Right lobe of liver (tissue), 6 donors: ENCODE measurements at regions not wholly inside any gene's neighbourhood (a gene's known extent, or its start where the extent isn't known, plus 50 kb on each side); places are given as distances from the start of the nearest gene placed in this dataset.
"Not testable (repeated sequence)": the region's sequence is repeated elsewhere in the genome, so short reads cannot be mapped to it uniquely, and the experiment has no call there.

Experiments
- ATAC-seq, 4 donors: fragments of 200-7000 bp; cut with Tn5 transposase; one replicate each; pipeline ENCODE4 v1.9.1; 2020; ENCODE audit warnings: mild to moderate bottlenecking in 4 of 4, moderate library complexity in 4 of 4
- DNase-seq, 3 donors: peaks; one replicate each; pipeline ENCODE4 v3.0.0-alpha.2; 2020
- H3K27ac ChIP-seq, 3 donors: fragments of 200-600 bp; one replicate each; pipeline ENCODE4 v1.8.0; 2022
- H3K27me3 ChIP-seq, 2 donors: fragments of 200-600 bp; one replicate each; pipeline ENCODE4 v1.8.0; 2022
- H3K36me3 ChIP-seq, 4 donors: fragments of 200-600 bp; sonication (generic) in 1 of 4; one replicate each; pipeline versions ENCODE4 v1.5.1 to v1.8.0; 2017 to 2022; ENCODE audit warnings: control low read depth in 1 of 4
- H3K4me1 ChIP-seq, 4 donors: fragments of 200-600 bp; sonication (generic) in 1 of 4; one replicate each; pipeline versions ENCODE4 v1.5.1 to v1.8.0; 2017 to 2022; ENCODE audit warnings: control low read depth in 1 of 4
- H3K4me3 ChIP-seq, 3 donors: fragments of 200-600 bp; one replicate each; pipeline ENCODE4 v1.8.0; 2022
- H3K9me3 ChIP-seq, 4 donors: fragments of 200-600 bp; sonication (generic) in 1 of 4; one replicate each; pipeline versions ENCODE4 v1.5.1 to v1.8.0; 2017 to 2022; ENCODE audit warnings: control low read depth in 1 of 4
- POLR2A ChIP-seq: fragments of 450-650 bp; IDR thresholded peaks from one replicate; pipeline ENCODE4 v1.6.1; 2017; ENCODE audit warnings: antibody characterized with exemption, mild to moderate bottlenecking
- WGBS: methylation state at CpG from one replicate; pipeline ENCODE4 v1.1.6; 2018; ENCODE audit warnings: low coverage, low lambda C conversion rate; ENCODE audit not compliant: insufficient coverage; ENCODE audit errors: missing lambda C conversion rate; 5-methylcytosine and 5-hydroxymethylcytosine counted together
- intact Hi-C, 2 donors: fragments of 100-400 bp; cut with DNase I; formaldehyde crosslinking; loops; one replicate each; pipeline versions ENCODE4 v1.11.2 to v1.14.1; 2022
- TF ChIP-seq, protein P1 (sequence below), 4 donors: fragments of 200-600 bp in 3 of 4; fragments of 450-650 bp in 1 of 4; IDR thresholded peaks; one replicate each; pipeline versions ENCODE4 v1.5.1 to v1.8.0; 2016 to 2022; ENCODE audit warnings: antibody characterized with exemption in 4 of 4, mild to moderate bottlenecking in 2 of 4
- donor health status: DM: no; HTN: yes; CAD: no.
- donor health status: DM: no; HTN: no; CAD: no.
- donor health status: DM: no; HTN: no; CAD: no.
- donor health status: DM: no; HTN: yes; CAD: no.
- donor health status: DM: no; HTN: yes; CAD: no.

DNA sequence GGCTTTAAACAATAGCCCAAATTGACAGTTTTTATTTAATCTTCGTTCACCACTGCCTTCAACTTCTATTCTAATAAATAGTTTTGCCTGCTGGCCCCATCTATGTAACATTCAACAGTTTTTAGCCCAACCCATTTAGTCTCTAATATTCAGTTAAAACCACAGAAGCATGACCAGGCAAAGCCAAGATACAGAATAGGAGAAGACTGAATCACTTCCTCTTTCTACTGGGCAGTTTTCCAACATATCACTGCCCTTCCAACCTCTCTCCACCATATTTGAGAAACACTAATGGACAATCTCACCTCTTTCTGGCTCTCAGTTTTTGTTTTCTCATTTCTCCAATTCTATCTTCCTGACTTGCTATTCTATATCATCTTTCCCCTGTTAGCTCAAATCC, 352.9 kb downstream of the DNAH5 start:
- no peak for TF ChIP-seq POLR2A
- TF ChIP-seq, protein P1, sequence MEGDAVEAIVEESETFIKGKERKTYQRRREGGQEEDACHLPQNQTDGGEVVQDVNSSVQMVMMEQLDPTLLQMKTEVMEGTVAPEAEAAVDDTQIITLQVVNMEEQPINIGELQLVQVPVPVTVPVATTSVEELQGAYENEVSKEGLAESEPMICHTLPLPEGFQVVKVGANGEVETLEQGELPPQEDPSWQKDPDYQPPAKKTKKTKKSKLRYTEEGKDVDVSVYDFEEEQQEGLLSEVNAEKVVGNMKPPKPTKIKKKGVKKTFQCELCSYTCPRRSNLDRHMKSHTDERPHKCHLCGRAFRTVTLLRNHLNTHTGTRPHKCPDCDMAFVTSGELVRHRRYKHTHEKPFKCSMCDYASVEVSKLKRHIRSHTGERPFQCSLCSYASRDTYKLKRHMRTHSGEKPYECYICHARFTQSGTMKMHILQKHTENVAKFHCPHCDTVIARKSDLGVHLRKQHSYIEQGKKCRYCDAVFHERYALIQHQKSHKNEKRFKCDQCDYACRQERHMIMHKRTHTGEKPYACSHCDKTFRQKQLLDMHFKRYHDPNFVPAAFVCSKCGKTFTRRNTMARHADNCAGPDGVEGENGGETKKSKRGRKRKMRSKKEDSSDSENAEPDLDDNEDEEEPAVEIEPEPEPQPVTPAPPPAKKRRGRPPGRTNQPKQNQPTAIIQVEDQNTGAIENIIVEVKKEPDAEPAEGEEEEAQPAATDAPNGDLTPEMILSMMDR (IDR thresholded peaks at IDR 0.05) = no peak
- WGBS = 43% methylated on average over 1 of the region's 1 CpG

DNA sequence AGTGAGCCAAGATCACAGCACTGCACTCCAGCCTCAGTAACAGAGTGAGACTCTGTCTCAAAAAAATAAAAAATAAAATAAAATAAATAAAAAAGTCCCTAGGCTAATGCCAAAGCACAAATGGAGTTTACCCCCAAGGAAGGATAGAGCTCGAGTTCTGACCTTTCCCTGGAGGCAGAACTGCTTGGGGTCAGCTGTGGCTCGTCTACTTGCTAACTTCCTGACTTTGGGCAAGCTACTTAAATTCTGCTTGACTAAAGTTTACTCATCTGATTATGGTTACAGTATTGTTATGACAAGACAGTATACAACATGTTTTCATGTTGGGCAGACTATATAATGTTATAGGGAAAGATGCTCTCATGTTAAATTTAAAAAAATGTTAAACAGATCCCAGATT, 359.2 kb downstream of the DNAH5 start:
- H3K9me3 ChIP-seq = no peaks in the 10 kb centered on the region
- H3K36me3 ChIP-seq = no peaks in the 10 kb centered on the region
- H3K4me1 ChIP-seq = peaks cover 0 to 13% (median 0%) of the 10 kb centered on the region in 4 donors
- no peak overlapping the region for H3K27ac ChIP-seq
- ATAC-seq (no peak), DNase-seq (no peak)
- no peak overlapping the region for H3K4me3 ChIP-seq
- H3K27me3 ChIP-seq = no peaks in the 10 kb centered on the region
- TF ChIP-seq POLR2A = no peak
- TF ChIP-seq, protein P1 (IDR thresholded peaks at IDR 0.05) = no peak
- WGBS = 75% methylated on average over 2 of the region's 2 CpGs
- intact Hi-C loops = no loop called here

More for the DNA sequence above, 352.9 kb downstream of the DNAH5 start:
- ATAC-seq (peak in 1 of 4 donors; percentile 31), DNase-seq (no peak)
- Histone ChIP-seq H3K4me3 (no peak overlapping the region), H3K36me3 (no peaks in the 10 kb centered on the region), H3K27me3 (no peaks in the 10 kb centered on the region), H3K9me3 (no peaks in the 10 kb centered on the region), H3K27ac (no peak overlapping the region), H3K4me1 (no peaks in the 10 kb centered on the region)
- intact Hi-C loops = no loop called here

- ATAC-seq (no peak), DNase-seq (no peak)
- TF ChIP-seq, protein P1 (IDR thresholded peaks at IDR 0.05) = no peak
- TF ChIP-seq POLR2A = no peak
- no peaks in the 10 kb centered on the region for H3K9me3 ChIP-seq
- no peaks in the 10 kb centered on the region for H3K36me3 ChIP-seq
- H3K27me3 ChIP-seq = no peaks in the 10 kb centered on the region
- H3K27ac ChIP-seq = no peak overlapping the region
- H3K4me3 ChIP-seq = no peak overlapping the region
- H3K4me1 ChIP-seq = peaks cover 0 to 13% (median 0%) of the 10 kb centered on the region in 4 donors
- 71% methylated on average over 6 of the region's 7 CpGs for WGBS
- intact Hi-C loops = no loop called here
Measured at GRCh38 chr5:13581914-13582313, 362.6 kb downstream of the DNAH5 start.

GRCh38 chr5:13581132-13581531, 363.4 kb downstream of the DNAH5 start:
- ATAC-seq = peak in 1 of 4 donors; percentile 35
- TF ChIP-seq, protein P1 (IDR thresholded peaks at IDR 0.05) = no peak
- no peak for TF ChIP-seq POLR2A
- DNase-seq = no peak
- no peak overlapping the region for H3K27ac ChIP-seq
- peaks cover 0 to 13% (median 0%) of the 10 kb centered on the region in 4 donors for H3K4me1 ChIP-seq
- intact Hi-C loops = no loop called here
- 48% methylated on average over 5 of the region's 5 CpGs for WGBS
- H3K27me3 ChIP-seq = no peaks in the 10 kb centered on the region
- H3K4me3 ChIP-seq = no peak overlapping the region
- H3K36me3 ChIP-seq = no peaks in the 10 kb centered on the region
- H3K9me3 ChIP-seq = no peaks in the 10 kb centered on the region

DNA sequence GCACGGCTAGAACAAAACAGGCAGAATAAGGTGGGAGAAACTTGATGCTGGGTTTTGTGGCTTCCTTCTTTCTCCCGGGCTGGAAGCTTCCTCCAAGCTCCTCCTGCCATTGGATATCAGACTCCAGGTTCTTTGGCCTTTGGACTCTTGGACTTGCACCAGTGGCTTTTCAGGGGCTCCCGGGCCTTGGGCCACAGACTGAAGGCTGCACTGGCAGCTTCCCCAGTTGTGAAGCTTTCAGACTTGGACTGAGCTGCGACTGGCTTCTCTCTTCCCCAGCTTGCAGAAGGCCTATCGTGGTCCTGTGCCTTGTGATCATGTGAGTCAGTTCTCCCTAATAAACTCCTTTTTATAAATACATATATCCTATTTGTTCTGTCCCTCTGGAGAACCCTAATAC, 364.4 kb downstream of the DNAH5 start:
- intact Hi-C loops = no loop called here
- 45% methylated on average over 3 of the region's 5 CpGs for WGBS
- Histone ChIP-seq H3K27me3 (no peaks in the 10 kb centered on the region), H3K27ac (no peak overlapping the region), H3K4me1 (peaks cover 0 to 13% (median 0%) of the 10 kb centered on the region in 4 donors), H3K9me3 (no peaks in the 10 kb centered on the region), H3K36me3 (no peaks in the 10 kb centered on the region), H3K4me3 (no peak overlapping the region)
- TF ChIP-seq, protein P1 (IDR thresholded peaks at IDR 0.05) = no peak
- no peak for TF ChIP-seq POLR2A
- DNase-seq (peak; percentile 30 to 88 (median 61)), ATAC-seq (peak in 3 of 4 donors; percentile 67 to 83 (median 80))

- H3K4me1 ChIP-seq = peaks cover 0 to 13% (median 0%) of the 10 kb centered on the region in 4 donors
- DNase-seq, H3K4me3 ChIP-seq, H3K27me3 ChIP-seq, intact Hi-C loops, H3K36me3 ChIP-seq, H3K27ac ChIP-seq, ATAC-seq, H3K9me3 ChIP-seq: not testable (repeated sequence)
- whole genome bisulfite sequencing = 80% methylated on average over 1 of the region's 9 CpGs
Measured at GRCh38 chr5:13579091-13579490, 365.4 kb downstream of the DNAH5 start.

GRCh38 chr5:13578311-13579039, 366.0 kb downstream of the DNAH5 start:
- H3K36me3 ChIP-seq, H3K4me3 ChIP-seq, ATAC-seq, H3K9me3 ChIP-seq, intact Hi-C loops, H3K27me3 ChIP-seq, DNase-seq, H3K27ac ChIP-seq: not testable (repeated sequence)
- peaks cover 0 to 13% (median 0%) of the 10 kb centered on the region in 4 donors for H3K4me1 ChIP-seq
- 60% methylated on average over 1 of the region's 48 CpGs for WGBS
